Neural progenitor cell (in vitro differentiated cells): ENCODE measurements at regions not wholly inside any gene's neighbourhood (a gene's known extent, or its start where the extent isn't known, plus 50 kb on each side); places are given as distances from the start of the nearest gene placed in this dataset.

Source experiments
- DNase-seq: peaks from one replicate; pipeline ENCODE4 v3.0.0-alpha.2; 2016; ENCODE audit warnings: low spot score
- H2AFZ ChIP-seq: fragments of 200-600 bp; sonication (generic); replicated peaks from 2 replicates; pipeline ENCODE4 v1.6.1; 2016; ENCODE audit warnings: antibody characterized with exemption
- H3F3A ChIP-seq: fragments of 200-600 bp; sonication (generic); 2 replicates; pipeline ENCODE4 v1.6.1; 2016; ENCODE audit warnings: antibody characterized with exemption, low read depth
- H3K27ac ChIP-seq: fragments of 200-600 bp; sonication (generic); 2 replicates; pipeline ENCODE4 v1.5.1; 2016; ENCODE audit warnings: mild to moderate bottlenecking
- H3K27me3 ChIP-seq: fragments of 200-600 bp; sonication (generic); 2 replicates; pipeline ENCODE4 v1.6.1; 2016; ENCODE audit warnings: mild to moderate bottlenecking, moderate library complexity
- H3K36me3 ChIP-seq: fragments of 200-600 bp; sonication (generic); 2 replicates; pipeline ENCODE4 v1.5.1; 2016
- H3K4me1 ChIP-seq: fragments of 200-600 bp; sonication (generic); 2 replicates; pipeline ENCODE4 v1.6.1; 2016; ENCODE audit warnings: mixed run types
- H3K4me2 ChIP-seq: fragments of 200-600 bp; sonication (generic); 2 replicates; pipeline ENCODE4 v1.6.1; 2016
- H3K4me3 ChIP-seq: fragments of 200-600 bp; sonication (generic); 2 replicates; pipeline ENCODE4 v1.5.1; 2016
- H3K79me2 ChIP-seq: fragments of 200-600 bp; sonication (generic); 2 replicates; pipeline ENCODE4 v1.6.1; 2016; ENCODE audit warnings: low read depth
- H3K9ac ChIP-seq: fragments of 200-600 bp; sonication (generic); 2 replicates; pipeline ENCODE4 v1.6.1; 2016
- H3K9me3 ChIP-seq: fragments of 200-600 bp; sonication (generic); 2 replicates; pipeline ENCODE4 v1.5.1; 2016; ENCODE audit warnings: low read depth
- H4K20me1 ChIP-seq: fragments of 200-600 bp; sonication (generic); 2 replicates; pipeline ENCODE4 v1.6.1; 2016; ENCODE audit warnings: low read depth
- H3K27ac Mint-ChIP-seq: 3 replicates; pipeline ENCODE4 v1.8.0; 2021; ENCODE audit warnings: mixed read lengths
- H3K27me3 Mint-ChIP-seq: 2 replicates; pipeline ENCODE4 v1.8.0; 2022; ENCODE audit warnings: low read depth, mild to moderate bottlenecking, inconsistent platforms, moderate library complexity, mixed read lengths; ENCODE audit not compliant: insufficient read depth
- H3K36me3 Mint-ChIP-seq: 3 replicates; pipeline ENCODE4 v1.8.0; 2021; ENCODE audit warnings: mixed read lengths
- H3K4me1 Mint-ChIP-seq: 3 replicates; pipeline ENCODE4 v1.8.0; 2021; ENCODE audit warnings: mixed read lengths
- H3K4me3 Mint-ChIP-seq: 3 replicates; pipeline ENCODE4 v1.8.0; 2021; ENCODE audit warnings: mild to moderate bottlenecking, moderate library complexity, mixed read lengths
- H3K9me3 Mint-ChIP-seq: 3 replicates; pipeline ENCODE4 v1.8.0; 2020; ENCODE audit warnings: mixed read lengths
- EZH2 ChIP-seq: fragments of 200-600 bp; sonication (generic); IDR thresholded peaks from 2 replicates; pipeline ENCODE4 v1.6.1; 2017; ENCODE audit warnings: antibody characterized with exemption, mild to moderate bottlenecking, moderate library complexity
- EZH2phosphoT487 ChIP-seq: fragments of 200-600 bp; sonication (generic); IDR thresholded peaks from 2 replicates; pipeline ENCODE4 v1.6.1; 2017; ENCODE audit warnings: antibody characterized with exemption
- TF ChIP-seq, protein P1 (sequence below): fragments of 200-600 bp; sonication (generic); IDR thresholded peaks from 2 replicates; pipeline ENCODE4 v1.5.1; 2017; ENCODE audit warnings: antibody characterized with exemption, mild to moderate bottlenecking

DNA sequence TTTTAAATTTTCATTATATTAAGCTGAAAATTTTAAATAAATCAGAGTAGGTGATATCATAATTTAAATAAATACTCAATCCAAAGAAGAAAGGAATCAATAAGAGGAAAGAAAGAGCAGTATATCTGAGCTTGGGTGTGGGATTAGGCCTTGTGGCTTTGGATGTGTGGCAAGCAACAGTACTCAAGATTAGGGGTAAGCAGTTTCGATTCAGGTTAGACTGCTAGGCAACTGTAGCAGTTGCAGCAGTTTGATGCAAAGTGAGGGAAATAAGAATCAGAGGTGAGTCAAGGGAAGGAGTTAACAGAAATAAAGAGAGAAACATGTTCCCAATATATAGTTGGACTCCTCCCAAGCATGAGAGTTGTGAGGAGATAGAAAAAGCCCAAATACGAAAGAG lies 599.6 kb upstream of the KLHL4 start:
- no peaks in the 10 kb centered on the region for H3K4me1 Mint-ChIP-seq
- no peak overlapping the region for H3K27ac Mint-ChIP-seq
- H3K27me3 ChIP-seq = no peaks in the 10 kb centered on the region
- no peak overlapping the region for H3K9ac ChIP-seq
- no peaks in the 10 kb centered on the region for H3K27me3 Mint-ChIP-seq
- no peaks in the 10 kb centered on the region for H3K9me3 Mint-ChIP-seq
- H3K36me3 ChIP-seq = no peaks in the 10 kb centered on the region
- no peak overlapping the region for H3K27ac ChIP-seq
- no peaks in the 10 kb centered on the region for H3K9me3 ChIP-seq
- H3K4me1 ChIP-seq = no peaks in the 10 kb centered on the region
- no peaks in the 10 kb centered on the region for H3K36me3 Mint-ChIP-seq
- no peak for DNase-seq
- TF ChIP-seq EZH2phosphoT487 = no peak
- no peaks in the 10 kb centered on the region for H4K20me1 ChIP-seq
- H3K4me3 Mint-ChIP-seq = no peak overlapping the region
- H3K4me2 ChIP-seq = no peak overlapping the region
- H3K79me2 ChIP-seq = no peaks in the 10 kb centered on the region
- H3F3A ChIP-seq = no peaks in the 10 kb centered on the region
- H3K4me3 ChIP-seq = no peak overlapping the region
- H2AFZ ChIP-seq = no peak overlapping the region

GRCh38 chrX:86930419-86930818 lies 587.2 kb upstream of the KLHL4 start:
- Mint-ChIP-seq H3K36me3 (no peaks in the 10 kb centered on the region), H3K27ac (no peak overlapping the region), H3K4me3 (no peak overlapping the region), H3K27me3 (no peaks in the 10 kb centered on the region), H3K4me1 (no peaks in the 10 kb centered on the region), H3K9me3 (no peaks in the 10 kb centered on the region)
- Histone ChIP-seq H3K27me3 (no peaks in the 10 kb centered on the region), H3F3A (no peaks in the 10 kb centered on the region), H3K27ac (no peak overlapping the region), H3K9ac (no peak overlapping the region), H3K4me2 (no peak overlapping the region), H3K9me3 (no peaks in the 10 kb centered on the region), H3K79me2 (no peaks in the 10 kb centered on the region), H4K20me1 (no peaks in the 10 kb centered on the region), H2AFZ (no peak overlapping the region), H3K4me3 (no peak overlapping the region), H3K36me3 (no peaks in the 10 kb centered on the region), H3K4me1 (no peaks in the 10 kb centered on the region)
- no peak for DNase-seq
- no peak for TF ChIP-seq EZH2phosphoT487
- TF ChIP-seq EZH2 = no peak
- TF ChIP-seq, protein P1, sequence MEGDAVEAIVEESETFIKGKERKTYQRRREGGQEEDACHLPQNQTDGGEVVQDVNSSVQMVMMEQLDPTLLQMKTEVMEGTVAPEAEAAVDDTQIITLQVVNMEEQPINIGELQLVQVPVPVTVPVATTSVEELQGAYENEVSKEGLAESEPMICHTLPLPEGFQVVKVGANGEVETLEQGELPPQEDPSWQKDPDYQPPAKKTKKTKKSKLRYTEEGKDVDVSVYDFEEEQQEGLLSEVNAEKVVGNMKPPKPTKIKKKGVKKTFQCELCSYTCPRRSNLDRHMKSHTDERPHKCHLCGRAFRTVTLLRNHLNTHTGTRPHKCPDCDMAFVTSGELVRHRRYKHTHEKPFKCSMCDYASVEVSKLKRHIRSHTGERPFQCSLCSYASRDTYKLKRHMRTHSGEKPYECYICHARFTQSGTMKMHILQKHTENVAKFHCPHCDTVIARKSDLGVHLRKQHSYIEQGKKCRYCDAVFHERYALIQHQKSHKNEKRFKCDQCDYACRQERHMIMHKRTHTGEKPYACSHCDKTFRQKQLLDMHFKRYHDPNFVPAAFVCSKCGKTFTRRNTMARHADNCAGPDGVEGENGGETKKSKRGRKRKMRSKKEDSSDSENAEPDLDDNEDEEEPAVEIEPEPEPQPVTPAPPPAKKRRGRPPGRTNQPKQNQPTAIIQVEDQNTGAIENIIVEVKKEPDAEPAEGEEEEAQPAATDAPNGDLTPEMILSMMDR = no peak

DNA sequence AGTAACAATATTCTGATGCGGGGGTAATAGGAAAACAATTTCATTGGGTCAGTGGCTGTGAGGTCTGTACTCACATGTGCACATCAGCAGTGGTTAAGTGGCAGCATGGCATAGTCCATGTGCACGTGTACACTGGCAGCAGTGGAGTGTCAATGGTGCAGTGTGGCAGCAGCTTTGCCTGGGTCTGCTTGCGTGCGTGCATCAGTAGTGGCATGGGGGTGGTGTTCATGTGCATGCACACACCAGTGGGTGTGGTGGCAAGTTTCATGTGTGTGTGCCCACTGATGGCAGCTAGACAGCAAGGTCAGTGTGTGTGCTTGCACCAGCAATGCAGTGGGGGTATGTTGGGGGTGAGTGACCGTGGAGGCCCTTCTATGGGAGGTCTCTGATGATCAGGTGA lies 581.6 kb upstream of the KLHL4 start:
- Mint-ChIP-seq H3K9me3 (no peaks in the 10 kb centered on the region), H3K27ac (no peak overlapping the region), H3K4me3 (no peak overlapping the region), H3K4me1 (no peaks in the 10 kb centered on the region), H3K27me3 (peaks cover 6% of the 10 kb centered on the region), H3K36me3 (no peaks in the 10 kb centered on the region)
- Histone ChIP-seq H3K9ac (no peak overlapping the region), H3K79me2 (no peaks in the 10 kb centered on the region), H3K27me3 (no peaks in the 10 kb centered on the region), H3K4me3 (no peak overlapping the region), H3F3A (no peaks in the 10 kb centered on the region), H3K27ac (no peak overlapping the region), H3K36me3 (no peaks in the 10 kb centered on the region), H3K4me1 (no peaks in the 10 kb centered on the region), H3K4me2 (no peak overlapping the region), H2AFZ (no peak overlapping the region), H4K20me1 (no peaks in the 10 kb centered on the region), H3K9me3 (no peaks in the 10 kb centered on the region)
- TF ChIP-seq EZH2phosphoT487 (no peak), EZH2 (no peak)
- TF ChIP-seq, protein P1 = no peak
- DNase-seq = no peak

DNA sequence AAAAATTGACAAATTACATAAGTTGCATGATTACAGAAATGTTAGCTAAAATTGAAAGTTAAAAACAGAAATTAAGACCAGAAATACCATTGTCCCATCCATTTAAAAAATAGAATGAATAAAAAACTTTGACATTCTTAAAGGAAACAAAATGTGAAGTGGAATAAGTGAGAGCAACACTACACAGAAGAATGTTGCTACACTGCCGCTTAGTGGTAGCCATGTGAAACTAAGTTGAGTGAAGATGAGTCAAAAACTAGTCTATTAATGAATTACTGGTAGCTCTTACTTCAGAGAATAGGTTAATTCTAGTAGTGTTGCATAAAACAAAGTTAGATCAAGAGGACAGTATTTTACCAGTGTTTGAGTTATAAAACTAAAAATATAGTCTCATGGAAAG lies 571.0 kb upstream of the KLHL4 start:
- Mint-ChIP-seq H3K36me3 (no peaks in the 10 kb centered on the region), H3K27ac (no peak overlapping the region), H3K27me3 (peaks cover 2% of the 10 kb centered on the region), H3K4me3 (no peak overlapping the region), H3K9me3 (no peaks in the 10 kb centered on the region), H3K4me1 (no peaks in the 10 kb centered on the region)
- no peaks in the 10 kb centered on the region for H4K20me1 ChIP-seq
- no peaks in the 10 kb centered on the region for H3K9me3 ChIP-seq
- H3K36me3 ChIP-seq = no peaks in the 10 kb centered on the region
- TF ChIP-seq, protein P1 = peak; percentile 71
- TF ChIP-seq EZH2phosphoT487 = no peak
- no peaks in the 10 kb centered on the region for H3F3A ChIP-seq
- no peak overlapping the region for H3K27ac ChIP-seq
- peak; percentile 64 for DNase-seq
- H2AFZ ChIP-seq = no peak overlapping the region
- H3K4me3 ChIP-seq = no peak overlapping the region
- H3K79me2 ChIP-seq = no peaks in the 10 kb centered on the region
- no peaks in the 10 kb centered on the region for H3K27me3 ChIP-seq
- H3K9ac ChIP-seq = no peak overlapping the region
- H3K4me1 ChIP-seq = no peaks in the 10 kb centered on the region
- H3K4me2 ChIP-seq = no peak overlapping the region
